ENCODE measurements at regions not wholly inside any gene's neighbourhood (a gene's known extent, or its start where the extent isn't known, plus 50 kb on each side); places are given as distances from the start of the nearest gene placed in this dataset.

DNA sequence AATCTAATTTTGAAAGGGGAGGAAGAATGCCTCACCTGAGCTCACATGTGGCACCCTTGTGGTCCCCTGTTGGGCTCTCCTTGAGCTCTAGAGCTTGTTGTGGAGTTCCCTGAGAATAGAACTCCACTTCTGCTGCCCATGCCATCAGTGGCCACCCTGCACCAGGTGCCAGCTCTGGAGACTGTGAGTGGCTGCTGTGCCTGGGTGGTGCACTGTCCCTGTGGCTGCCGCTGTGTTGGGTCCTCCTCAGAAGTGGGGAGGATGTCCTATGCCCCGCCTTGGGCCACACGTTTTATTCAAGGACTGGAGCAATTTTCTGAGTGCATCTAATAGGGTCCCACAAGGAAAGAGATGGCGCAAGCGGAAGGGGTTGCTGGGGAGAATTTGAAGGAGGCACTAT is 67.9 kb upstream of the MAP3K7 start:
- Histone ChIP-seq H3K79me2 (no peaks in the 10 kb centered on the region), H2AFZ (no peak overlapping the region), H3K36me3 (replicated peaks; ENCODE audit: insufficient read depth, low read depth) (no peaks in the 10 kb centered on the region), H3K27me3 (peaks cover 3% of the 10 kb centered on the region), H3K4me3 (no peak overlapping the region), H3K9me2 (replicated peaks; ENCODE audit: insufficient read depth) (no peaks in the 10 kb centered on the region), H3K4me1 (ENCODE audit: insufficient read depth) (no peaks in the 10 kb centered on the region), H3K9me3 (ENCODE audit: low read depth) (no peaks in the 10 kb centered on the region), H4K20me1 (ENCODE audit: insufficient read depth, poor library complexity, severe bottlenecking) (no peaks in the 10 kb centered on the region), H3K27ac (no peak overlapping the region), H3K4me2 (no peak overlapping the region)
- TF ChIP-seq EZH2 (IDR thresholded peaks at IDR 0.05; ENCODE audit: borderline replicate concordance), result no peak
- no peak for TF ChIP-seq EZH2phosphoT487 (IDR thresholded peaks at IDR 0.05; ENCODE audit: low read depth, severe bottlenecking, unreplicated experiment)
- TF ChIP-seq, protein P1, sequence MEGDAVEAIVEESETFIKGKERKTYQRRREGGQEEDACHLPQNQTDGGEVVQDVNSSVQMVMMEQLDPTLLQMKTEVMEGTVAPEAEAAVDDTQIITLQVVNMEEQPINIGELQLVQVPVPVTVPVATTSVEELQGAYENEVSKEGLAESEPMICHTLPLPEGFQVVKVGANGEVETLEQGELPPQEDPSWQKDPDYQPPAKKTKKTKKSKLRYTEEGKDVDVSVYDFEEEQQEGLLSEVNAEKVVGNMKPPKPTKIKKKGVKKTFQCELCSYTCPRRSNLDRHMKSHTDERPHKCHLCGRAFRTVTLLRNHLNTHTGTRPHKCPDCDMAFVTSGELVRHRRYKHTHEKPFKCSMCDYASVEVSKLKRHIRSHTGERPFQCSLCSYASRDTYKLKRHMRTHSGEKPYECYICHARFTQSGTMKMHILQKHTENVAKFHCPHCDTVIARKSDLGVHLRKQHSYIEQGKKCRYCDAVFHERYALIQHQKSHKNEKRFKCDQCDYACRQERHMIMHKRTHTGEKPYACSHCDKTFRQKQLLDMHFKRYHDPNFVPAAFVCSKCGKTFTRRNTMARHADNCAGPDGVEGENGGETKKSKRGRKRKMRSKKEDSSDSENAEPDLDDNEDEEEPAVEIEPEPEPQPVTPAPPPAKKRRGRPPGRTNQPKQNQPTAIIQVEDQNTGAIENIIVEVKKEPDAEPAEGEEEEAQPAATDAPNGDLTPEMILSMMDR (IDR thresholded peaks at IDR 0.05; ENCODE audit: poor library complexity), result no peak
- no peak for DNase-seq (ENCODE audit: low spot score)
- 93% methylated on average over 5 of the region's 5 CpGs for WGBS (ENCODE audit: low lambda C conversion rate, missing lambda C conversion rate)

DNA sequence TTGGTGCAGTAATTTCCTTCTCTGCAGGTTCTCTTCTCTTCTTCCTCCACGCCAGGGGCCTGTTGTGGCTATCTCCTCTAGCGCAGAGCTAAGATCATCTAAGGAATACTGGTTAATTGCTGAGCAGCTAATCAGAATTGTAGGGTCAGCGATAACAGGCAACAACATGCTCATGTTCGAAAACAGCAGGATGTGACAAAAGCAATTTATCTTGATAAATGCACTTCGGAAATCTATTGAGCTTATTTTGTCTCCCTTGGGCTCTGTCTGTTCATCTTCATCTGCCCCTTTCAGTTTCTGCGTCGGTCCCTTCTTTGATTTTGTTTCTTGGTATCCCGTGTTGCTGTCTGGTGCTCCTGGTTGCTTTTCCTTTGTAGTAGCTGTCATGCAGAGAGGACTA is 67.3 kb upstream of the MAP3K7 start:
- peaks cover 3% of the 10 kb centered on the region for H3K27me3 ChIP-seq
- no peak for TF ChIP-seq EZH2phosphoT487 (IDR thresholded peaks at IDR 0.05; ENCODE audit: low read depth, severe bottlenecking, unreplicated experiment)
- TF ChIP-seq, protein P1 (IDR thresholded peaks at IDR 0.05; ENCODE audit: poor library complexity), result no peak
- no peak for TF ChIP-seq EZH2 (IDR thresholded peaks at IDR 0.05; ENCODE audit: borderline replicate concordance)
- 70% methylated on average over 7 of the region's 8 CpGs for WGBS (ENCODE audit: low lambda C conversion rate, missing lambda C conversion rate)
- H3K9me2 ChIP-seq (replicated peaks; ENCODE audit: insufficient read depth), result no peaks in the 10 kb centered on the region
- H3K4me2 ChIP-seq, result no peak overlapping the region
- no peak overlapping the region for H3K27ac ChIP-seq
- H3K4me3 ChIP-seq, result no peak overlapping the region
- no peaks in the 10 kb centered on the region for H3K36me3 ChIP-seq (replicated peaks; ENCODE audit: insufficient read depth, low read depth)
- DNase-seq (ENCODE audit: low spot score), result no peak
- H4K20me1 ChIP-seq (ENCODE audit: insufficient read depth, poor library complexity, severe bottlenecking), result no peaks in the 10 kb centered on the region
- no peak overlapping the region for H2AFZ ChIP-seq
- no peaks in the 10 kb centered on the region for H3K79me2 ChIP-seq
- H3K4me1 ChIP-seq (ENCODE audit: insufficient read depth), result no peaks in the 10 kb centered on the region
- no peaks in the 10 kb centered on the region for H3K9me3 ChIP-seq (ENCODE audit: low read depth)

DNA sequence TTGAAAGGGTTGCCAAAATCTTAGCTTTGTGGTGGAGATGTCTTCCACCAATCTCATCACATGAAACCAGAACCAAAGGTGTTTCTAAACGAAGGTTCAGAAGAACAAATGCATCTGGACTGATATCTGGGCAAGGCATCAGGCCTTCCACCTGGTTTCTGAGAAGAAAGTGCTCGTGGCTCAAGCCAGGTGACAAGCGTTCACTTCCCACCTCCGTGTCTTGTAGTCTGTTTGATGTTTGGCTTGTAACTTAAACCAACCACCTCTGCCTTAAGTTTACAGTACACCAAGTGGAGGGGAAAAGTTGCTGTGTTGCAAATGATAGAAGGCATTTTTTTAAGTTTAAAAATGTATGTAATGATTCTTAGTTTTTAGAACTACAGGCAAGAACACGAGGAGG is 66.9 kb upstream of the MAP3K7 start:
- Histone ChIP-seq H3K9me2 (replicated peaks; ENCODE audit: insufficient read depth) (no peaks in the 10 kb centered on the region), H3K27ac (no peak overlapping the region)
- 83% methylated on average over 5 of the region's 5 CpGs for WGBS (ENCODE audit: low lambda C conversion rate, missing lambda C conversion rate)

More for the DNA sequence above, 66.9 kb upstream of the MAP3K7 start:
- Histone ChIP-seq H3K4me3 (no peak overlapping the region), H3K4me2 (no peak overlapping the region), H4K20me1 (ENCODE audit: insufficient read depth, poor library complexity, severe bottlenecking) (no peaks in the 10 kb centered on the region), H3K27me3 (peaks cover 3% of the 10 kb centered on the region), H3K36me3 (replicated peaks; ENCODE audit: insufficient read depth, low read depth) (no peaks in the 10 kb centered on the region), H3K4me1 (ENCODE audit: insufficient read depth) (no peaks in the 10 kb centered on the region), H3K79me2 (no peaks in the 10 kb centered on the region), H2AFZ (no peak overlapping the region), H3K9me3 (ENCODE audit: low read depth) (no peaks in the 10 kb centered on the region)
- DNase-seq (ENCODE audit: low spot score), result no peak
- no peak for TF ChIP-seq EZH2 (IDR thresholded peaks at IDR 0.05; ENCODE audit: borderline replicate concordance)
- TF ChIP-seq, protein P1 (IDR thresholded peaks at IDR 0.05; ENCODE audit: poor library complexity), result no peak
- TF ChIP-seq EZH2phosphoT487 (IDR thresholded peaks at IDR 0.05; ENCODE audit: low read depth, severe bottlenecking, unreplicated experiment), result no peak

All from hepatocyte (in vitro differentiated cells).